Stomach (tissue), 4 donors: ENCODE measurements at regions not wholly inside any gene's neighbourhood (a gene's known extent, or its start where the extent isn't known, plus 50 kb on each side); places are given as distances from the start of the nearest gene placed in this dataset.

Source experiments
- POLR2A ChIP-seq, 4 donors: fragments of 450-650 bp; IDR thresholded peaks; one replicate each; pipeline ENCODE4 v1.6.1; 2016; ENCODE audit warnings: antibody characterized with exemption in 4 of 4, control low read depth in 2 of 4, mild to moderate bottlenecking in 1 of 4, moderate library complexity in 1 of 4
- TF ChIP-seq, protein P1 (sequence below), 7 experiments: fragments of 450-650 bp in 4 of 7; fragments of 200-600 bp in 3 of 7; sonication (generic) in 3 of 7; IDR thresholded peaks; one replicate each; pipeline ENCODE4 v1.5.1; 2016 to 2019; ENCODE audit warnings: antibody characterized with exemption in 7 of 7, control low read depth in 2 of 7, mild to moderate bottlenecking in 1 of 7

DNA sequence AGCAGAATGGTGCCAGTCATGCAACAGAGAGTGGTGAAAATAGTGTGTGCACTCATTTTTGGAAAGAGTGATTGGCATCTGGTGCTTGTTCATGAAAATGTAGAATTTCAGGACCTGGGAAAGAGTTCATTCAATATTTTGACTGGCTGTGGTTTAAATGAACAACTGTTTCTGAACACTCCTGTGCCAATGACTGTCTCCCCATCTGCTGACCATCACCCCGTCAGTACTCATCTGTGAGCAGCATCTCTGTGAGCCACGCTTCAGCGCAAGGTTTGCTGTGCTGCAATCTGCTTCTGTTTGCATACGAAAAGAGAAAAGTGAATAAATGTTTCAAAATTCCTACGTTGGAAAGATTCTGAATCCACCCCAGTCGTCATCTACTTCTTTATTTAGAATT, 77.9 kb upstream of the RUNX1 start:
- TF ChIP-seq, protein P1, sequence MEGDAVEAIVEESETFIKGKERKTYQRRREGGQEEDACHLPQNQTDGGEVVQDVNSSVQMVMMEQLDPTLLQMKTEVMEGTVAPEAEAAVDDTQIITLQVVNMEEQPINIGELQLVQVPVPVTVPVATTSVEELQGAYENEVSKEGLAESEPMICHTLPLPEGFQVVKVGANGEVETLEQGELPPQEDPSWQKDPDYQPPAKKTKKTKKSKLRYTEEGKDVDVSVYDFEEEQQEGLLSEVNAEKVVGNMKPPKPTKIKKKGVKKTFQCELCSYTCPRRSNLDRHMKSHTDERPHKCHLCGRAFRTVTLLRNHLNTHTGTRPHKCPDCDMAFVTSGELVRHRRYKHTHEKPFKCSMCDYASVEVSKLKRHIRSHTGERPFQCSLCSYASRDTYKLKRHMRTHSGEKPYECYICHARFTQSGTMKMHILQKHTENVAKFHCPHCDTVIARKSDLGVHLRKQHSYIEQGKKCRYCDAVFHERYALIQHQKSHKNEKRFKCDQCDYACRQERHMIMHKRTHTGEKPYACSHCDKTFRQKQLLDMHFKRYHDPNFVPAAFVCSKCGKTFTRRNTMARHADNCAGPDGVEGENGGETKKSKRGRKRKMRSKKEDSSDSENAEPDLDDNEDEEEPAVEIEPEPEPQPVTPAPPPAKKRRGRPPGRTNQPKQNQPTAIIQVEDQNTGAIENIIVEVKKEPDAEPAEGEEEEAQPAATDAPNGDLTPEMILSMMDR (IDR thresholded peaks at IDR 0.05): no peak
- no peak for TF ChIP-seq POLR2A (IDR thresholded peaks at IDR 0.05)
